ENCODE measurements at regions not wholly inside any gene's neighbourhood (a gene's known extent, or its start where the extent isn't known, plus 50 kb on each side); places are given as distances from the start of the nearest gene placed in this dataset.
"Not testable (repeated sequence)": the region's sequence is repeated elsewhere in the genome, so short reads cannot be mapped to it uniquely, and the experiment has no call there.

DNA sequence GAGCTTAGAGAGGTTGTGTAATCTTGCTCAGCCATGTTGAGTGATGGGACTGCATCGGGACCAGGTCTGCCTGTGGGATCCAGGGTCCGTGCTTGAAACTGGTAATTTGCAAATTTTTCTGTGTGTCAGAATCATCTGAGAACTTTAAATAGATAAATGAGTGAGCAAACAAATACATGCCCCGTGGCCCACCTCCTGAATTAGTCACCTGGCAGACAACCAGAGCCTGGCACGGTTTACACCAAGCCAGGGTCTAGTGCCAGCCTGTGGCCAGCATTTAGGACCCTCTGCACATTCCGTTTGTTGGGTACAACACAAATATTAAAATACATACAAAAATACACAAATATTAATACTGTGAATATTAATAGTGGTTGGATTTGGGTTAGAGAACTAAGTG lies 90.6 kb upstream of the STOX2 start:
- no peaks in the 10 kb centered on the region for H3K4me1 ChIP-seq
- H3K36me3 ChIP-seq: no peaks in the 10 kb centered on the region
- no peak overlapping the region for H3K27ac ChIP-seq
- no peak overlapping the region for H3K4me3 ChIP-seq
- no peaks in the 10 kb centered on the region for H3K27me3 ChIP-seq
- intact Hi-C loops (cut with DNase I): no loop called here
- TF ChIP-seq POLR2AphosphoS5 (IDR thresholded peaks at IDR 0.05; ENCODE audit: insufficient read depth in 1 of 2, low read depth in 1 of 2): no peak
- TF ChIP-seq, protein P1, sequence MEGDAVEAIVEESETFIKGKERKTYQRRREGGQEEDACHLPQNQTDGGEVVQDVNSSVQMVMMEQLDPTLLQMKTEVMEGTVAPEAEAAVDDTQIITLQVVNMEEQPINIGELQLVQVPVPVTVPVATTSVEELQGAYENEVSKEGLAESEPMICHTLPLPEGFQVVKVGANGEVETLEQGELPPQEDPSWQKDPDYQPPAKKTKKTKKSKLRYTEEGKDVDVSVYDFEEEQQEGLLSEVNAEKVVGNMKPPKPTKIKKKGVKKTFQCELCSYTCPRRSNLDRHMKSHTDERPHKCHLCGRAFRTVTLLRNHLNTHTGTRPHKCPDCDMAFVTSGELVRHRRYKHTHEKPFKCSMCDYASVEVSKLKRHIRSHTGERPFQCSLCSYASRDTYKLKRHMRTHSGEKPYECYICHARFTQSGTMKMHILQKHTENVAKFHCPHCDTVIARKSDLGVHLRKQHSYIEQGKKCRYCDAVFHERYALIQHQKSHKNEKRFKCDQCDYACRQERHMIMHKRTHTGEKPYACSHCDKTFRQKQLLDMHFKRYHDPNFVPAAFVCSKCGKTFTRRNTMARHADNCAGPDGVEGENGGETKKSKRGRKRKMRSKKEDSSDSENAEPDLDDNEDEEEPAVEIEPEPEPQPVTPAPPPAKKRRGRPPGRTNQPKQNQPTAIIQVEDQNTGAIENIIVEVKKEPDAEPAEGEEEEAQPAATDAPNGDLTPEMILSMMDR (IDR thresholded peaks at IDR 0.05): no peak
- DNase-seq (ENCODE audit: extremely low spot score in 2 of 2): no peak
- H3K9me3 ChIP-seq: no peaks in the 10 kb centered on the region

- Histone ChIP-seq H3K27me3 (no peaks in the 10 kb centered on the region), H3K9me3 (no peaks in the 10 kb centered on the region), H3K4me1 (peaks cover 3% of the 10 kb centered on the region), H3K27ac (no peak overlapping the region), H3K36me3 (no peaks in the 10 kb centered on the region), H3K4me3 (no peak overlapping the region)
- DNase-seq (ENCODE audit: extremely low spot score in 2 of 2): no peak
- TF ChIP-seq POLR2AphosphoS5 (IDR thresholded peaks at IDR 0.05; ENCODE audit: insufficient read depth in 1 of 2, low read depth in 1 of 2) (no peak), POLR2A (IDR thresholded peaks at IDR 0.05) (no peak)
- intact Hi-C loops (cut with DNase I): no loop called here
Observed at GRCh38 chr4:183816077-183816476, 89.0 kb upstream of the STOX2 start.

- H3K36me3 ChIP-seq: no peaks in the 10 kb centered on the region
- H3K9me3 ChIP-seq: no peaks in the 10 kb centered on the region
- H3K4me3 ChIP-seq: no peak overlapping the region
- intact Hi-C loops (cut with DNase I): no loop called here
- no peak overlapping the region for H3K27ac ChIP-seq
- peaks cover 11% of the 10 kb centered on the region for H3K4me1 ChIP-seq
- DNase-seq (ENCODE audit: extremely low spot score in 2 of 2): no peak
- H3K27me3 ChIP-seq: no peaks in the 10 kb centered on the region
- TF ChIP-seq POLR2A (IDR thresholded peaks at IDR 0.05) (no peak), POLR2AphosphoS5 (IDR thresholded peaks at IDR 0.05; ENCODE audit: insufficient read depth in 1 of 2, low read depth in 1 of 2) (no peak)
- TF ChIP-seq, protein P1 (IDR thresholded peaks at IDR 0.05): no peak
Observed at GRCh38 chr4:183816882-183817509, 88.1 kb upstream of the STOX2 start.

DNA sequence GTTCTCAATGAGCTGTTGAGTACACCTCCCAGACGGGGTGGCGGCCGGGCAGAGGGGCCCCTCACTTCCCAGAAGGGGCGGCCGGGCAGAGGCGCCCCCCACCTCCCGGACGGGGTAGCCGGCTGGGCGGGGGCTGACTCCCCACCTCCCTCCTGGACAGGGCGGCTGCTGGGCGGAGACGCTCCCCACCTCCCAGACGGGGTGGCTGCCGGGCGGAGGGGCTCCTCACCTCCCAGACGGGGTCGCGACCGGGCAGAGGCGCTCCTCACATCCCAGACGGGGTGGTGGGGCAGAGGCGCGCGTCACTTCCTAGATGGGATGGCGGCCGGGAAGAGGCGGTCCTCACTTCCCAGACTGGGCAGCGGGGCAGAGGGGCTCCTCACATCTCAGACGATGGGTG lies 86.5 kb upstream of the STOX2 start:
- H3K36me3 ChIP-seq; intact Hi-C loops (cut with DNase I); H3K27me3 ChIP-seq; H3K4me3 ChIP-seq; H3K9me3 ChIP-seq; H3K27ac ChIP-seq; DNase-seq (ENCODE audit: extremely low spot score in 2 of 2): not testable (repeated sequence)
- peaks cover 11% of the 10 kb centered on the region for H3K4me1 ChIP-seq

DNA sequence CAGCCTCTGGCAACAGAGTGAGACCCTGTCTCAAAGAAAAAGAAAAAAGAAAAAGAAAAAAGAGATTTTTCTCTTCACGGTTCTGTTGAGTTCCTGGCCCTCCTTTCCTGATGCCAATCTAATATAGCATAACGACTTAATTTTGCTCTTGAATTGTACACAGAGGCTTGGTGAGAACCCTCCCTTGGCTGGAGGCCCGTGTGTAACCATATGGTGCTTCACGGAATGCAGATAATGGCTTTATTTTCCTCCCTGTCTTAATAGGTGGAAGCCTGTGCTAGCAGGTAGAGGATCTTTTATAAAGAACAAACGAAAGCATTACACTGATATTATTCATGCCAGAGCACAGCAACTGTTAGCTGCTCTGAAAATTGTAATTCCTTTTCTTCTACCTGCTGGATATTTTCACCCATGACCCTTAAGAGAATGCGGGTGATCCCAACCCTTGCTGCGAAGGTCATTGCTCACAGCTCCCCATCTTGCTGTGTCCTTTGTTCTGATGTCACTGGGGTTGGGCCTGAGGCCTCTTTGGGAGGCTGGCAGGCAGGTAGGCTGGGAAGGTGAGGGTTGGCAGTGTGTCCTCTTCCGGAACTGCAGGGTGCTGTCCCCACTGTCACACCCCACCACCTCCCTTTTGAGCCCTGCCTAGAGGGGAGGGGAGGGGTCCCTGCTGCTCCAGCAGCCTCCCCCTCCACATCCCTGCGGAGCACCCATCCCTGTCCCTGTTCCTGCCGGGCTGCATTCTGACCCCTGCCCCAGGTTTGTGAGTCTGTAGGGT lies 83.8 kb upstream of the STOX2 start:
- Histone ChIP-seq H3K4me1 (peaks cover 11% of the 10 kb centered on the region), H3K36me3 (no peaks in the 10 kb centered on the region), H3K27ac (no peak overlapping the region), H3K27me3 (no peaks in the 10 kb centered on the region), H3K9me3 (no peaks in the 10 kb centered on the region), H3K4me3 (no peak overlapping the region)
- DNase-seq (ENCODE audit: extremely low spot score in 2 of 2): no peak
- TF ChIP-seq, protein P1 (IDR thresholded peaks at IDR 0.05): no peak
- TF ChIP-seq POLR2A (IDR thresholded peaks at IDR 0.05) (no peak), POLR2AphosphoS5 (IDR thresholded peaks at IDR 0.05; ENCODE audit: insufficient read depth in 1 of 2, low read depth in 1 of 2) (no peak)
- intact Hi-C loops (cut with DNase I): no loop called here

GRCh38 chr4:183823434-183823833 lies 81.7 kb upstream of the STOX2 start:
- no peak for TF ChIP-seq POLR2A (IDR thresholded peaks at IDR 0.05)
- TF ChIP-seq POLR2AphosphoS5 (IDR thresholded peaks at IDR 0.05; ENCODE audit: insufficient read depth in 1 of 2, low read depth in 1 of 2): peak in 1 of 2 donors; percentile 15
- H3K27ac ChIP-seq: no peak overlapping the region
- no peak for DNase-seq (ENCODE audit: extremely low spot score in 2 of 2)

More at GRCh38 chr4:183823434-183823833, 81.7 kb upstream of the STOX2 start:
- intact Hi-C loops (cut with DNase I): no loop called here
- no peak overlapping the region for H3K4me3 ChIP-seq
- no peaks in the 10 kb centered on the region for H3K36me3 ChIP-seq
- no peaks in the 10 kb centered on the region for H3K27me3 ChIP-seq
- H3K4me1 ChIP-seq: peaks cover 12% of the 10 kb centered on the region
- H3K9me3 ChIP-seq: no peaks in the 10 kb centered on the region

Measured in vagina (tissue), 2 donors.